ENCODE measurements at regions not wholly inside any gene's neighbourhood (a gene's known extent, or its start where the extent isn't known, plus 50 kb on each side); places are given as distances from the start of the nearest gene placed in this dataset.

GRCh38 chr4:11635342-11635741, 206.6 kb upstream of the HS3ST1 start:
- TF ChIP-seq EZH2 (IDR thresholded peaks at IDR 0.05) (no peak), POLR2AphosphoS5 (IDR thresholded peaks at IDR 0.05; ENCODE audit: borderline replicate concordance, low read depth, low read length) (no peak)
